ENCODE measurements at regions not wholly inside any gene's neighbourhood (a gene's known extent, or its start where the extent isn't known, plus 50 kb on each side); places are given as distances from the start of the nearest gene placed in this dataset.
"Not testable (repeated sequence)": the region's sequence is repeated elsewhere in the genome, so short reads cannot be mapped to it uniquely, and the experiment has no call there.

DNA sequence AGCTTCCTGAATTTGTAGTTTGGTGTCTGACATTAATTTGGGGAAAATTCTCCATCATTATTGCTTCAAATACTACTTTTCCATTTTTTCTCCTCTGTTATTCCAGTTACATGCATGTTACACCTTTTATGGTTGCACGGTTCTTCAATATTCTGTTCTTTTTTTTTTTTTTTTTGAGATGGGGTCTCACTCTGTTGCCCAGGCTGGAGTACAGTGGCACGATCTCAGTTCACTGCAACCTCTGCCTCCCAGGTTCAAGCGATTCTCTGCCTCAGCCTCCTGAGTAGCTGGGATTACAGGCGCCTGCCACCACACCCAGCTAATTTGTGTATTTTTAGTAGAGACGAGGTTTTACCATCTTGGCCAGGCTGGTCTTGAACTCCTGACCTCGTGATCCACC lies 109.4 kb upstream of the XIST start:
- CTCF ChIA-PET = interaction anchor here (0.6 kb wide), 1 partner anchor 1276 kb away, joined by 3 read pairs; no protein-coding TSS in a partner anchor
- 89% methylated on average over 6 of the region's 6 CpGs for WGBS (ENCODE audit: missing lambda C conversion rate)
- ATAC-seq = not testable (repeated sequence)

GRCh38 chrX:73944563-73944908 lies 92.0 kb upstream of the XIST start:
- ChIA-PET POLR2A (interaction anchor here (0.6 kb wide), 1 partner anchor 293 kb away, joined by 3 read pairs; no protein-coding TSS in a partner anchor), CTCF (no interaction called here)
- TF ChIP-seq ESRRA (IDR thresholded peaks at IDR 0.05; ENCODE audit: borderline replicate concordance, low read length) (no peak), KDM5A (IDR thresholded peaks at IDR 0.05) (peak; percentile 50; the same call in 1 of the 2 replicates)
- 3% methylated on average over 8 of the region's 8 CpGs for WGBS (ENCODE audit: missing lambda C conversion rate)
- Histone ChIP-seq H3K4me2 (peak overlapping the region; percentile 87), H3K4me1 (peaks cover 17% of the 10 kb centered on the region), H3K4me3 (peak overlapping the region; percentile 77), H3K27ac (peak overlapping the region; percentile 91 to 95), H3K9me3 (no peaks in the 10 kb centered on the region)
- DNase-seq (ENCODE audit: low read depth in 1 of 2, low spot score in 1 of 2) (no peak), ATAC-seq (peak in 1 of 2 experiments; percentile 62; a peak in 3 of 6 replicates), FAIRE-seq (no peak)

More for the DNA sequence above, 109.4 kb upstream of the XIST start:
- H3K27ac ChIP-seq; H3K4me3 ChIP-seq; H3K4me2 ChIP-seq; FAIRE-seq; H3K4me1 ChIP-seq; POLR2A ChIA-PET; DNase-seq (ENCODE audit: low read depth in 1 of 2, low spot score in 1 of 2); H3K9me3 ChIP-seq: not testable (repeated sequence)

- peak overlapping the region; percentile 87 for H3K4me2 ChIP-seq
- peak; percentile 100 for ATAC-seq
- peak overlapping the region; percentile 91 to 95 for H3K27ac ChIP-seq
- peaks cover 17% of the 10 kb centered on the region for H3K4me1 ChIP-seq
- POLR2A ChIA-PET = interaction anchor here (0.6 kb wide), 1 partner anchor 9 kb away, joined by 5 read pairs; no protein-coding TSS in a partner anchor
- CTCF ChIA-PET = interaction anchor here (1.2 kb wide), 1 partner anchor 33 kb away, joined by 3 read pairs; no protein-coding TSS in a partner anchor
- peak overlapping the region; percentile 77 for H3K4me3 ChIP-seq
- FAIRE-seq = peak; percentile 90
- WGBS (ENCODE audit: missing lambda C conversion rate) = 10% methylated on average over 29 of the region's 39 CpGs
- no peaks in the 10 kb centered on the region for H3K9me3 ChIP-seq
- DNase-seq (ENCODE audit: low read depth in 1 of 2, low spot score in 1 of 2) = peak; percentile 74 to 95
- TF ChIP-seq NFE2L2 (conservative IDR thresholded peaks at IDR 0.05; ENCODE audit: low read length) = no peak
- no peak for TF ChIP-seq EP300 (IDR thresholded peaks at IDR 0.05)
- no peak for TF ChIP-seq ZNF302 (CRISPR knock-in tag; IDR thresholded peaks at IDR 0.05)
- TF ChIP-seq ATOH8 (CRISPR knock-in tag; IDR thresholded peaks at IDR 0.05; ENCODE audit: low read depth) = 0 out of 2 replicates have a peak, but pooled peaks have one; percentile 48
- no peak for TF ChIP-seq HEYL (CRISPR knock-in tag; IDR thresholded peaks at IDR 0.05)
- TF ChIP-seq RAD21 (conservative IDR thresholded peaks at IDR 0.05 in 1 of 2, IDR thresholded peaks at IDR 0.05 in 1 of 2) = peak in 1 of 2 experiments; percentile 44; a peak in 2 of 5 replicates
- TF ChIP-seq HDAC2 (IDR thresholded peaks at IDR 0.05) = no peak
- no peak for TF ChIP-seq POLR2AphosphoS2 (conservative IDR thresholded peaks at IDR 0.05; ENCODE audit: low read length)
- TF ChIP-seq SMC3 (IDR thresholded peaks at IDR 0.05) = no peak
- peak; percentile 86 for TF ChIP-seq KDM5A (IDR thresholded peaks at IDR 0.05)
- no peak; the same call in 1 of the 2 replicates for TF ChIP-seq E2F6 (IDR thresholded peaks at IDR 0.05; ENCODE audit: borderline replicate concordance, low read depth)
- 0 out of 2 replicates have a peak, but pooled peaks have one; percentile 8 for TF ChIP-seq MYC (IDR thresholded peaks at IDR 0.05; ENCODE audit: borderline replicate concordance, low read length)
- TF ChIP-seq RNF2 (IDR thresholded peaks at IDR 0.05; ENCODE audit: borderline replicate concordance, low read depth) = no peak
- no peak for TF ChIP-seq CEBPB (IDR thresholded peaks at IDR 0.05)
- no peak for TF ChIP-seq TP53 (CRISPR knock-in tag; IDR thresholded peaks at IDR 0.05)
- TF ChIP-seq CBX8 (IDR thresholded peaks at IDR 0.05) = no peak
- no peak for TF ChIP-seq RARB (CRISPR knock-in tag; IDR thresholded peaks at IDR 0.05)
- TF ChIP-seq, protein P1, sequence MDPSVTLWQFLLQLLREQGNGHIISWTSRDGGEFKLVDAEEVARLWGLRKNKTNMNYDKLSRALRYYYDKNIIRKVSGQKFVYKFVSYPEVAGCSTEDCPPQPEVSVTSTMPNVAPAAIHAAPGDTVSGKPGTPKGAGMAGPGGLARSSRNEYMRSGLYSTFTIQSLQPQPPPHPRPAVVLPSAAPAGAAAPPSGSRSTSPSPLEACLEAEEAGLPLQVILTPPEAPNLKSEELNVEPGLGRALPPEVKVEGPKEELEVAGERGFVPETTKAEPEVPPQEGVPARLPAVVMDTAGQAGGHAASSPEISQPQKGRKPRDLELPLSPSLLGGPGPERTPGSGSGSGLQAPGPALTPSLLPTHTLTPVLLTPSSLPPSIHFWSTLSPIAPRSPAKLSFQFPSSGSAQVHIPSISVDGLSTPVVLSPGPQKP (IDR thresholded peaks at IDR 0.05; ENCODE audit: low read depth, low read length) = no peak
- peak; percentile 35; the same call in 1 of the 2 replicates for TF ChIP-seq GATA3 (IDR thresholded peaks at IDR 0.05; ENCODE audit: borderline replicate concordance)
- no peak for TF ChIP-seq REST (IDR thresholded peaks at IDR 0.05)
- TF ChIP-seq FOSB (CRISPR knock-in tag; IDR thresholded peaks at IDR 0.05) = no peak
- TF ChIP-seq, protein P2, sequence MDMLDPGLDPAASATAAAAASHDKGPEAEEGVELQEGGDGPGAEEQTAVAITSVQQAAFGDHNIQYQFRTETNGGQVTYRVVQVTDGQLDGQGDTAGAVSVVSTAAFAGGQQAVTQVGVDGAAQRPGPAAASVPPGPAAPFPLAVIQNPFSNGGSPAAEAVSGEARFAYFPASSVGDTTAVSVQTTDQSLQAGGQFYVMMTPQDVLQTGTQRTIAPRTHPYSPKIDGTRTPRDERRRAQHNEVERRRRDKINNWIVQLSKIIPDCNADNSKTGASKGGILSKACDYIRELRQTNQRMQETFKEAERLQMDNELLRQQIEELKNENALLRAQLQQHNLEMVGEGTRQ (IDR thresholded peaks at IDR 0.05) = no peak
- no peak for TF ChIP-seq MAFK (IDR thresholded peaks at IDR 0.05; ENCODE audit: partially characterized antibody)
- peak; percentile 80; the same call in 1 of the 2 replicates for TF ChIP-seq PHF8 (IDR thresholded peaks at IDR 0.05; ENCODE audit: borderline replicate concordance, low read depth)
Observed at GRCh38 chrX:73943693-73944562, 91.4 kb upstream of the XIST start.

Measured in A549 (cell line).